Hepatocyte (in vitro differentiated cells): ENCODE measurements at regions not wholly inside any gene's neighbourhood (a gene's known extent, or its start where the extent isn't known, plus 50 kb on each side); places are given as distances from the start of the nearest gene placed in this dataset.

Source experiments
- DNase-seq: peaks from one replicate; pipeline ENCODE4 v3.0.0-alpha.2; 2016; ENCODE audit warnings: low spot score
- H2AFZ ChIP-seq: fragments of 200-600 bp; sonication (generic); 2 replicates; pipeline ENCODE4 v1.6.0; 2016; ENCODE audit warnings: antibody characterized with exemption, mild to moderate bottlenecking
- H3K27ac ChIP-seq: fragments of 200-600 bp; sonication (generic); 2 replicates; pipeline ENCODE4 v1.5.1; 2016; ENCODE audit warnings: mild to moderate bottlenecking
- H3K27me3 ChIP-seq: fragments of 200-600 bp; sonication (generic); 2 replicates; pipeline ENCODE4 v1.6.1; 2016
- H3K36me3 ChIP-seq: fragments of 200-600 bp; sonication (generic); replicated peaks from 2 replicates; pipeline ENCODE4 v1.5.1; 2016; ENCODE audit warnings: low read depth; ENCODE audit not compliant: insufficient read depth
- H3K4me1 ChIP-seq: fragments of 200-600 bp; sonication (generic); 2 replicates; pipeline ENCODE4 v1.5.1; 2016; ENCODE audit warnings: mild to moderate bottlenecking, moderate library complexity; ENCODE audit not compliant: insufficient read depth
- H3K4me2 ChIP-seq: fragments of 200-600 bp; sonication (generic); 2 replicates; pipeline ENCODE4 v1.6.0; 2016
- H3K4me3 ChIP-seq: fragments of 200-600 bp; sonication (generic); 2 replicates; pipeline ENCODE4 v1.5.1; 2016; ENCODE audit warnings: mild to moderate bottlenecking
- H3K79me2 ChIP-seq: fragments of 200-600 bp; sonication (generic); 2 replicates; pipeline ENCODE4 v1.6.0; 2017; ENCODE audit warnings: mild to moderate bottlenecking
- H3K9me2 ChIP-seq: fragments of 200-600 bp; sonication (generic); replicated peaks from 2 replicates; pipeline ENCODE4 v1.6.0; 2017; ENCODE audit warnings: mild to moderate bottlenecking; ENCODE audit not compliant: insufficient read depth
- H3K9me3 ChIP-seq: fragments of 200-600 bp; sonication (generic); 2 replicates; pipeline ENCODE4 v1.5.1; 2016; ENCODE audit warnings: low read depth, mild to moderate bottlenecking
- H4K20me1 ChIP-seq: fragments of 200-600 bp; sonication (generic); 2 replicates; pipeline ENCODE4 v1.6.0; 2016; ENCODE audit warnings: mild to moderate bottlenecking; ENCODE audit not compliant: insufficient read depth, poor library complexity, severe bottlenecking
- EZH2 ChIP-seq: fragments of 200-600 bp; sonication (generic); IDR thresholded peaks from 2 replicates; pipeline ENCODE4 v1.6.1; 2016; ENCODE audit warnings: antibody characterized with exemption, mild to moderate bottlenecking, borderline replicate concordance
- EZH2phosphoT487 ChIP-seq: fragments of 200-600 bp; sonication (generic); IDR thresholded peaks from one replicate; pipeline ENCODE4 v1.6.1; 2018; ENCODE audit warnings: antibody characterized with exemption, mild to moderate bottlenecking, low read depth, moderate library complexity; ENCODE audit not compliant: unreplicated experiment, severe bottlenecking
- WGBS: methylation state at CpG from one replicate; pipeline ENCODE4 v1.1.6; 2016; ENCODE audit warnings: low lambda C conversion rate; ENCODE audit errors: missing lambda C conversion rate; 5-methylcytosine and 5-hydroxymethylcytosine counted together
- TF ChIP-seq, protein P1 (sequence below): fragments of 200-600 bp; sonication (generic); IDR thresholded peaks from 2 replicates; pipeline ENCODE4 v1.5.1; 2016; ENCODE audit warnings: antibody characterized with exemption, mild to moderate bottlenecking; ENCODE audit not compliant: poor library complexity

DNA sequence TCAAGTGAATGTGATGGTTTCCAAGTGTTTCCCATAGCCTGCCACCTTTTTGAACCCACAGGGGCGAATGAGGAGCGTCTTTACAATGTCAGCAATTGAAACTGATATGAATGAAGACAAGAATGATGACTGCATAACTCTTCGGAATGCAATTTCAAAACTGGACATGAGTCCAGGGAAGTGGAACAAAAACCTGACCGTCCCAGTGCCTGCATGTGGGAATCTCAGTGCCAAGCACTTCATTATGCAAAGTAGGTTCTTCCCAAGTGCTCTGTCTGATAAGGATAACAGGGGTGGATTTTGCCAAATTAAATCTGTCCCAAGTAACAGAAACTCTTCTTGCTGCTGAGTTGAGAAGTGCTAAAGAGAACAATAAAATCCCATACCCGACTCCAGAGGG, 243.8 kb upstream of the ADAMTS16 start:
- Histone ChIP-seq H3K27ac (no peak overlapping the region), H3K4me3 (no peak overlapping the region), H3K79me2 (no peaks in the 10 kb centered on the region), H3K36me3 (no peaks in the 10 kb centered on the region), H4K20me1 (no peaks in the 10 kb centered on the region), H3K9me2 (no peaks in the 10 kb centered on the region), H3K4me1 (no peaks in the 10 kb centered on the region), H3K9me3 (no peaks in the 10 kb centered on the region), H3K27me3 (no peaks in the 10 kb centered on the region), H2AFZ (no peak overlapping the region), H3K4me2 (no peak overlapping the region)
- WGBS: 79% methylated on average over 5 of the region's 5 CpGs
- no peak for DNase-seq
- TF ChIP-seq, protein P1, sequence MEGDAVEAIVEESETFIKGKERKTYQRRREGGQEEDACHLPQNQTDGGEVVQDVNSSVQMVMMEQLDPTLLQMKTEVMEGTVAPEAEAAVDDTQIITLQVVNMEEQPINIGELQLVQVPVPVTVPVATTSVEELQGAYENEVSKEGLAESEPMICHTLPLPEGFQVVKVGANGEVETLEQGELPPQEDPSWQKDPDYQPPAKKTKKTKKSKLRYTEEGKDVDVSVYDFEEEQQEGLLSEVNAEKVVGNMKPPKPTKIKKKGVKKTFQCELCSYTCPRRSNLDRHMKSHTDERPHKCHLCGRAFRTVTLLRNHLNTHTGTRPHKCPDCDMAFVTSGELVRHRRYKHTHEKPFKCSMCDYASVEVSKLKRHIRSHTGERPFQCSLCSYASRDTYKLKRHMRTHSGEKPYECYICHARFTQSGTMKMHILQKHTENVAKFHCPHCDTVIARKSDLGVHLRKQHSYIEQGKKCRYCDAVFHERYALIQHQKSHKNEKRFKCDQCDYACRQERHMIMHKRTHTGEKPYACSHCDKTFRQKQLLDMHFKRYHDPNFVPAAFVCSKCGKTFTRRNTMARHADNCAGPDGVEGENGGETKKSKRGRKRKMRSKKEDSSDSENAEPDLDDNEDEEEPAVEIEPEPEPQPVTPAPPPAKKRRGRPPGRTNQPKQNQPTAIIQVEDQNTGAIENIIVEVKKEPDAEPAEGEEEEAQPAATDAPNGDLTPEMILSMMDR: no peak
- TF ChIP-seq EZH2phosphoT487 (no peak), EZH2 (no peak)

DNA sequence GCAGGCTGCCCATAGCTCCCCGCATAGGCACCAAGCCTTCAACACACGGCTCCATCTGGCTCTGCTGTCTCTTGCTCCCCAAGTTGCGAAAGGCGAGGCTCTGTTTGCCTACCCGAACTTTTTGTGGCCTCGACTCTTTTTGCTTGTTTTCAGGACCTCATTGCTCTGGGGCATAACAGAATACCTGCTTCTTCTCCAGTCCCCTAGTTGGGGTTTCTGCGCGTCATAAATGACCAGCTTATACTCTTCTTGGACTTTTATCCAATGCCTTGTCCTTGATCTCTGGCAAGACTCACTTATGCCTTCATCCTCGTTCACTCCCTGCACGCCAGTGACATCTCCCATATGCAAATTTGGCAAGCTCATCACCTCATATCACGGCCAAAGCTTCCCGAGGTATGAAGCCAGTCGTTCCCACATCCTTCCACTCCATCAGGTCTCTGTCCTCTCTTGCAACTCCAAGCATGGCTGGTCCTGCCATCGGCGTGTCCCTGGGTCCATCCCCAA, 238.8 kb upstream of the ADAMTS16 start:
- H3K27me3 ChIP-seq: peaks cover 3% of the 10 kb centered on the region
- H3K27ac ChIP-seq: no peak overlapping the region
- no peak for DNase-seq
- H3K36me3 ChIP-seq: no peaks in the 10 kb centered on the region
- H3K4me1 ChIP-seq: no peaks in the 10 kb centered on the region
- no peaks in the 10 kb centered on the region for H4K20me1 ChIP-seq
- H3K79me2 ChIP-seq: no peaks in the 10 kb centered on the region
- no peak overlapping the region for H3K4me3 ChIP-seq
- no peak overlapping the region for H3K4me2 ChIP-seq
- H2AFZ ChIP-seq: no peak overlapping the region
- no peaks in the 10 kb centered on the region for H3K9me2 ChIP-seq
- no peaks in the 10 kb centered on the region for H3K9me3 ChIP-seq
- 92% methylated on average over 15 of the region's 15 CpGs for WGBS
- TF ChIP-seq, protein P1: no peak
- TF ChIP-seq EZH2 (no peak), EZH2phosphoT487 (no peak)

DNA sequence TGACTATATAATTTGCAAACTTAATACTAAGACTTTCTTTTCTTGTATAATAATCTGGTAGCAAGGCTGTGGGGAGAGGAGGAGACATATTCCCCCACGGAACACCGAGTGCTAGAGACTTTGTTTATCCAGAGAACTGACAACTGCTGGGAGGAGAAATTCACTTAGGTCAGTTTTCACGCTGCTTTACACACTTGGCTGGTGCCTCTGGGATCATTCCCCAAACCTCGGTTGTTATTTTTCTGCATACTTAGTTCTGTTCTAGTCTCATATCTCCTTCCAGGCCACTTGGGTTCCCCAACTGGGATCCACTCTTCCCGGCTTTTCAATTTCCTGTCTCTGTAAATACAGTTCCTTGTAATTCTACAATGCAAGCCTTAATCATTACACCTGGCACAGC, 238.2 kb upstream of the ADAMTS16 start:
- peaks cover 3% of the 10 kb centered on the region for H3K27me3 ChIP-seq
- H3K9me3 ChIP-seq: no peaks in the 10 kb centered on the region
- H3K9me2 ChIP-seq: no peaks in the 10 kb centered on the region
- no peak overlapping the region for H3K4me3 ChIP-seq
- DNase-seq: no peak
- no peak for TF ChIP-seq EZH2phosphoT487
- TF ChIP-seq, protein P1: no peak
- no peak for TF ChIP-seq EZH2
- no peaks in the 10 kb centered on the region for H3K79me2 ChIP-seq
- H3K36me3 ChIP-seq: no peaks in the 10 kb centered on the region
- WGBS: 81% methylated on average over 5 of the region's 5 CpGs
- no peaks in the 10 kb centered on the region for H4K20me1 ChIP-seq
- no peak overlapping the region for H3K4me2 ChIP-seq
- no peak overlapping the region for H3K27ac ChIP-seq
- no peak overlapping the region for H2AFZ ChIP-seq
- H3K4me1 ChIP-seq: no peaks in the 10 kb centered on the region
